Glomerular visceral epithelial cell (primary cell): ENCODE measurements at regions not wholly inside any gene's neighbourhood (a gene's known extent, or its start where the extent isn't known, plus 50 kb on each side); places are given as distances from the start of the nearest gene placed in this dataset.
"Not testable (repeated sequence)": the region's sequence is repeated elsewhere in the genome, so short reads cannot be mapped to it uniquely, and the experiment has no call there.

ENCODE experiments used
- DNase-seq: peaks from one replicate; pipeline ENCODE4 v3.0.0-alpha.2; 2016; ENCODE audit errors: extremely low spot score

DNA sequence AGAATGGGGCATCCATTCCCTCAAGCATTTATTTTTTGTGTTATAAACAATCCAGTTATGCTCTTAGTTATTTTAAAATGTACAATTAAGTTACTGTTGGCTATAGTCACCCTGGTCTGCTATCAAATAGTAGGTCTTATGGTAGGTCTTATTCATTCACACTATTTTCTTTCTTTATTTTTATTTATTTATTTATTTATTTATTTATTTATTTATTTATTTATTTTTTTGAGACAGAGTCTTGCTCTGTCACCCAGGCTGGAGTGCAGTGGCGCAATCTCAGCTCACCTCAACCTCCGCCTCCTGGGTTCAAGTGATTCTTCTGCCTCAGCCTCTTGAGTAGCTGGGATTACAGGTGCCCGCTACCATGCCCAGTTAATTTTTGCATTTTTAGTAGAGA lies 967.4 kb upstream of the AUTS2 start:
- not testable (repeated sequence) for DNase-seq

DNA sequence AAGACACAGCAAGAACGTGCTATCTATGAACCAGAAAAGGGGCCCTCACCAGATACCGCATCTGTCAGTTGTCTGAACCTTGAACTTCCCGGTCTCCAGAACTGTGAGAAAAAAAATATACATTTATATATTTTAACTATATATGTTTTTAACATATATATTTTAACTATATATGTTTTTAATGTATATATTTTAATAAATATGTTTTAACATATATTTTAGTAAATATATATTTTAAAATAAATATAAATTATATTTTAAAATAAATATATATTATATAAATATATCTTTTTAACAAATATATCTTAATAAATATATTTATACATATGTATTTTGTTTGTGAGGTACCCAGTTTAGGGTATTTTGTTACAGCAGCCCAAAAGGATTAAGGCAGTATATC lies 958.2 kb upstream of the AUTS2 start:
- no peak for DNase-seq

GRCh38 chr7:68642727-68643126 lies 955.5 kb upstream of the AUTS2 start:
- no peak for DNase-seq

DNA sequence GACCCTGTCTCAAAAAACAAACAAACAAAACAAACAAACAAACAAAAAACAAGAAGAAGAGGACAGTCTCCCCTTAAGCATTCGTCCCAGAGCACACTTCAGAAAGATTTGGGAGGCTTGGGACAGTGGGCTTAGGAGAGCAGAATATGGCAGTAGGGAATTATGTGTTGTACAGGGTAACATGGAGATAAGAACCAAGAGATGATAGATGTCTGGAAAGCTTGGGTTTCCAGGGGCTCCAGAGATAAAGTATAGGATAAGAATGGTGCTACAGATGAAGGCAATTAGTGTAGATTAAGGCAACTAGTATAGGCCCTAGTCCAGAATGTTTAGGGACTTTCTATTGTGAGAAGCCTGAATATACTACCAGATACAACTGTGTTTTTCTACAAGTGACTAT lies 934.9 kb upstream of the AUTS2 start:
- no peak for DNase-seq

DNA sequence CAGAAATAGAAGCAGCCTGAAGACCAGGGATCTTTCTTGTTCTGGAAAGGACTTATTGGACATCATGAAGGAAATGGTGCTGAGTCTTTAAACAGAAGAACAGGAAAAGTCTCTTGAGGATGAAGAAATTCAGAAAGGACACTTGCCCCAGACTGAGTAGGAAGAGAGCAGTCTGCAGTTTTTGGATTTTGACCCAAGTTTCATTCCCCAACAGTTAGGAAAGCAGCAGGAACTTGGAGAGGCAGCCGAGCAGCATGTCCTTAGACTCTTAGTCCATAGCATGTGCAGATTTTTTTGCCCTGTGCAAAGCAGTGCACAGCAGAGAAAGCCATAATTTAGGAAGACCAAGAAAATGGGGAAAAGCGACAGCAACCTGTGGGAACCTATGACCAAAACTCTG lies 927.2 kb upstream of the AUTS2 start:
- DNase-seq: no peak

DNA sequence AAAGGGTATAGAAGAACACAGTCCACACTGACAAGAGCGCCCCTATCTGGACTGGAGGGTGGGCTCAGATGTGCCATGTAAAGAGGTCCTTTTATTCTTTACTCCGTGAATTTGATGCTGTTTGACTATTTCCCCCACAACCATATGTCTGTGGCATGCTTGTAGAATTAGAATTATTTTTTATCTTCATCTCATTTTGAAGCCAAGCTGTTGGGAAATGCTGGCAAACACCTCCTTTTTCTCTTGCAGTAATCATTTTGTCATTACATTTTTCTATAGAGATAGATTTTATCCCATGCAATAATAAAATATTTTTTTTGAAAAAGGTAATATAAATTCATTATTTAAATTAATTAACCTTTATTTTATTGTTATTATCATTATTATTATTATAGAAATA lies 926.6 kb upstream of the AUTS2 start:
- no peak for DNase-seq

GRCh38 chr7:68674826-68675225 lies 923.4 kb upstream of the AUTS2 start:
- DNase-seq: no peak

GRCh38 chr7:68676813-68677535 lies 921.3 kb upstream of the AUTS2 start:
- no peak for DNase-seq

DNA sequence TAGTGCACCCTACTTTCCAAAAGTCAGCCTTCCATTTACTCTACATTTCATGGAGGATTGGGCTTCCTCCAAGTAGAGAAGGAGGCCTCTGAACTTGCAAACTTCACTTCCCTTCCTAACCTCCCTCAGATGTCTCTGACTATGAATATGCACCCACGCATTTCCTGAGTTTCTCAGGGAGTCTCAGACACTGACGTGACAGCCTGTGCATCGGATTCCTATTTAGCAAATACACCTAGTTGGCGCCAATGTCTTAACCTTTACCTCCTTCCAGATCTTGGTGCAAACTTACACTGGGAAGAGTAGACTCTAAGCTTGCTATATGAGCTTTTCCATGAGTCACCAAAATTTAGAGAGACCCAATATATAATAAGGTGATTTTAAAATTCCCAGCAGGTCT lies 920.1 kb upstream of the AUTS2 start:
- no peak for DNase-seq

- DNase-seq: no peak
Observed at GRCh38 chr7:68679459-68680234, 918.6 kb upstream of the AUTS2 start.

DNA sequence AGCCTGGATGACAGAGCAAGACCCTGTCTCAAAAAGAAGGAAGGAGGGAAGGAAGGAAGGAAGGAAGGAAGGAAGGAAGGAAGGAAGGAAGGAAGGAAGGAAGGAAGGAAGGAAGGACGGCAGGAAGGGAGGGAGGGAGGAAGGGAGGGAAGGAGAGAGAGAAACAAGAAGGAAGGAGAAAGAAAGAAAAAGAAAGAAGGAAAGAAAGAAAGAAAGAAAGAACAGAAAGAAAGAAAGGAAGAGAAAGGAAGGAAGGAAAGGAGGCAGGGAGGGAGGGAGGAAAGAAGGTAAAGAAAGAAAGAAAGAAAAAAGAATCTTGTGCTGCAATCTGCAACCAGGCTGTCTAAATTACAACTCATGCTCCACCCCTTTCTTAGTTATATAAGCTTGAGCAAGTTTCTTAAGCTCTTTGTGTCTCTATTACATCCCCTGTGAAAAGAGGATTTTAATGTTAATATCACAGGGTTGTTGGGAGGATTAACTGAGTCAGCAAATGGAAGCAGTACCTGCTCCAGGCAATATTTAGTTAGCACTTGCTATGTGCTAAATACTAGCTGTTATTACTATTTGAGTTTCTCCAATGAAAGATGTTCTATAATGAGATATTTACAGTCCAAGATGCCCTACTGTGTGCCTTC lies 917.9 kb upstream of the AUTS2 start:
- no peak for DNase-seq

DNA sequence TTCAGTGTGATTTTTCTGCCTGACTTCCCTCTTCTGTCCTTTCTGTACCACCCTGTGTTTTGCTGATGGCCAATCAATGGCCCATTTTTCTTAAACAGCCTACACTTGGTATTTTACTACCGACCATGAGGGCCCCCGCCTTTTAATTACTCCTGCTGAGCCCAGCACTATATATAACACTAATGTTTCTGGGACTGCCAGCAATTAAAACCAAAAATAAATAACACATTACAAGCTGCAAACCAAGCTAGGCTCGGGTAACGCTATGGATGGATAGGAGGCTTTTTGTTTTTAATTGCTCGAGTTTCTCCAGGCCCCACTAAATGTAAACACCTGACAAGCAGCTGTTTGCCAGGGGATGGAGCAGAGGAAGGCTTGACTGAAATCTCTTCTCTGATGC lies 915.4 kb upstream of the AUTS2 start:
- no peak for DNase-seq

GRCh38 chr7:68684246-68684839 lies 913.9 kb upstream of the AUTS2 start:
- DNase-seq: no peak

DNA sequence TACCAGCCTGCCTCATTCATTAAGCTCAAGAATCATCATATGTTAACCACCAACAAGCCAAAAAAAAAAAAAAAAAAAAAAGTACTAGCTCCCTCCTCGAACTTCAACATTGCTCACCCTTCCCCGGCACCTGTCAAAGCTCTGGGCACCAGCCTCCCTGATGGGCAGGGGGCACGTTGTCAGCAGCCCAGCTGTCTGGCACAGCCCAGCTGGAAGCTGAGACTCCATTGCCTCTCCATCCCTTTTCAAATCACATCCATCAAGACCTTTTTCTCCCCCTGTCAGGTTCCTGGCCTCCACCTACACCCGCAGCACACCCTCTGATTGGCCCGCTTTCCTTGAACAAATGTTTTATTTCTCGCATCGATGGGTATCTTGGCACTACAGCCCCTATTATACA lies 913.3 kb upstream of the AUTS2 start:
- DNase-seq: no peak

DNA sequence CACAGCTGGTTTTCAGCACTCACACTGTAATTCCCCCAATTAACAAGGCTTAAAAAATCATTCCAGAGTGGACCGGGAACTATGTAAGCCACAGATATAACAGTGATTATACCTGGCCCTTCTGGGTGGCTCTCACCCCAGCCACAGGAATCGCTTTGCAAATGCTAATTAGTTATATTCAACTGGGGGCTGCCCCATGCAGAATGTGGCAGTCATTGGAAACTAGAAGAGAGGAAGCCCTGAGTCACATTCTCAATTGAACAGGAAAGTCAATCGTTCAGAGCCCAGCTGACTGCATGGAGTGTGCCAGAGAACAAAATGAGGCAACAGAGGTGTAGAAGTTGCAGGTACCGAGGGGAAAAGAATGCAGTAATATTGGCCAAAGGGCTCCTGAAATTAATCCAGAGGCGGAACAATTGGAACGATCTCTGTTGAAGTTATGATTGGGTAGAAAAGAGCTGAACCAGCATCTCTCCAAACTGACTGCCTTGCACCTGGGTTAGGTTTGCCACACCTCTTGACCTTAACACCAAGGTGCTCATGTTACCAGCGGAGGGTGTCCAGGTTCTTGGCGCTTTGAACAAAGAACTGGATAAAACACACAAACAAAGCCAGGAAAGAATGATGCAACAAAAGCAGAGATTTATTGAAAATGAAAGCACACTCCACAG lies 909.7 kb upstream of the AUTS2 start:
- no peak for DNase-seq

- DNase-seq: no peak
Observed at GRCh38 chr7:68689087-68689433, 909.2 kb upstream of the AUTS2 start.

GRCh38 chr7:68691261-68692216 lies 906.7 kb upstream of the AUTS2 start:
- peak; percentile 72 for DNase-seq

GRCh38 chr7:68692511-68692910 lies 905.8 kb upstream of the AUTS2 start:
- no peak for DNase-seq

- no peak for DNase-seq
Observed at GRCh38 chr7:68694656-68695055, 903.6 kb upstream of the AUTS2 start.

GRCh38 chr7:68697796-68698280 lies 900.4 kb upstream of the AUTS2 start:
- DNase-seq: no peak
